ENCODE measurements at regions not wholly inside any gene's neighbourhood (a gene's known extent, or its start where the extent isn't known, plus 50 kb on each side); places are given as distances from the start of the nearest gene placed in this dataset.

DNA sequence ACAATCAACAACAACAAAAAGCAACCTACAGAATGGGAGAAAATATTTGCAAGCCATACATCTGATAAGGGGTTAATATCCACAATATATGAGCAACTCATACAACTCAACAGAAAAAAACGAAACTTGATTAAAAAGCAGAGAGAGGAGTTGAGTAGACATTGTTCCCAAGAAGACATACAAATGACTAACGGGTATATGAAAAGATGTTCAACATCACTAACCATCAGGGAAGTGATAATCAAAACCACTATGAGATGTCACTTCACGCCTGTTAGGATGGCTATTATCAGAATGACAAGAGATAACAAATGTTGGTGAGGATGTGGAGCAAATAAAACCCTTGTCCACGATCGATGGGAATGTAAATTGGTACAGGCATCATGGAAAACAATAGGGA, 145.9 kb downstream of the NRN1 start:
- no peak for DNase-seq
- intact Hi-C loops (cut with DNase I), result no loop called here
- WGBS, 2 donors, result 81 to 90% methylated on average over 5 of the region's 5 CpGs
- Histone ChIP-seq H3K27me3 (no peaks in the 10 kb centered on the region), H3K36me3 (no peaks in the 10 kb centered on the region), H3K27ac (no peak overlapping the region), H3K4me1 (no peaks in the 10 kb centered on the region), H3K9me3 (no peaks in the 10 kb centered on the region), H3K4me3 (no peak overlapping the region)
- TF ChIP-seq POLR2A (IDR thresholded peaks at IDR 0.05) (no peak), EP300 (IDR thresholded peaks at IDR 0.05) (no peak), POLR2AphosphoS5 (IDR thresholded peaks at IDR 0.05) (no peak)
- TF ChIP-seq, protein P1, sequence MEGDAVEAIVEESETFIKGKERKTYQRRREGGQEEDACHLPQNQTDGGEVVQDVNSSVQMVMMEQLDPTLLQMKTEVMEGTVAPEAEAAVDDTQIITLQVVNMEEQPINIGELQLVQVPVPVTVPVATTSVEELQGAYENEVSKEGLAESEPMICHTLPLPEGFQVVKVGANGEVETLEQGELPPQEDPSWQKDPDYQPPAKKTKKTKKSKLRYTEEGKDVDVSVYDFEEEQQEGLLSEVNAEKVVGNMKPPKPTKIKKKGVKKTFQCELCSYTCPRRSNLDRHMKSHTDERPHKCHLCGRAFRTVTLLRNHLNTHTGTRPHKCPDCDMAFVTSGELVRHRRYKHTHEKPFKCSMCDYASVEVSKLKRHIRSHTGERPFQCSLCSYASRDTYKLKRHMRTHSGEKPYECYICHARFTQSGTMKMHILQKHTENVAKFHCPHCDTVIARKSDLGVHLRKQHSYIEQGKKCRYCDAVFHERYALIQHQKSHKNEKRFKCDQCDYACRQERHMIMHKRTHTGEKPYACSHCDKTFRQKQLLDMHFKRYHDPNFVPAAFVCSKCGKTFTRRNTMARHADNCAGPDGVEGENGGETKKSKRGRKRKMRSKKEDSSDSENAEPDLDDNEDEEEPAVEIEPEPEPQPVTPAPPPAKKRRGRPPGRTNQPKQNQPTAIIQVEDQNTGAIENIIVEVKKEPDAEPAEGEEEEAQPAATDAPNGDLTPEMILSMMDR (IDR thresholded peaks at IDR 0.05), result no peak

DNA sequence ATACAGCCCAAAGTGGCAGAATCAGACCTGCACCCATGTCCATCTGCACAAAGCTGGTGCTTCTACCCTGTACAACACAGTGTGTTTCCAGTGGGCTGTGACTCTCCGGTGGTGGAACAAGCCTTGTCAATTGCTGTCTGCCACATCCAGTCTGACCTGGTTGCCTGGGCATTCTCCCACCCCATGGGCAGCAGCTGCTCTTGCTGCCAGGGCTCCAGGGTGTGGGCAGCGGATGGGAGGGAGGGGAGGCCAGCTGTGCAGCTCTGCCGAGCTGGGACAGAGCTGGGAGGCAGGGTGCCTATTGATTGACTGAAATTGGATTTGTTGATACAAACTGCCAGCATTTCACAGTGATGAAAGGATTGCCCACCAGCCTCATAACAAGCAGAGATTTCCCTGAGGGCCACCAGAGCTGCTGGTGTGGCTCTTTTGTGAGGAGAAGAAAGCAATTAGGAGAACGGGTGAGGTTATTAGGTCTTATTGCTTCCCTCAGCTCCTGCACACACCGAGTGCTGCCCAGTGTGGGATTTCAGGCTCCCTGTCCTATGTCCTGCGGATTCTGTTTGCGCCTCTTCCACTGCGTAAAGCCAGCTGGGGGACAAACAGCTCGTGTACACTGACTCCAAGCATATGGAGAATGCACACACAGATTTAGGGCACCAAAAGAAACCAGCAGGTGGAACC, 150.8 kb downstream of the NRN1 start:
- Histone ChIP-seq H3K4me1 (peaks cover 0 to 7% (median 3%) of the 10 kb centered on the region in 4 donors), H3K27me3 (peaks cover 0 to 12% (median 10%) of the 10 kb centered on the region in 3 donors), H3K4me3 (no peak overlapping the region), H3K27ac (no peak overlapping the region), H3K9me3 (no peaks in the 10 kb centered on the region), H3K36me3 (no peaks in the 10 kb centered on the region)
- intact Hi-C loops (cut with DNase I), result no loop called here
- WGBS, 2 donors, result 76 to 77% methylated on average over 9 of the region's 9 CpGs
- no peak for DNase-seq
- TF ChIP-seq EP300 (IDR thresholded peaks at IDR 0.05), result no peak
- TF ChIP-seq POLR2A (IDR thresholded peaks at IDR 0.05), result no peak

DNA sequence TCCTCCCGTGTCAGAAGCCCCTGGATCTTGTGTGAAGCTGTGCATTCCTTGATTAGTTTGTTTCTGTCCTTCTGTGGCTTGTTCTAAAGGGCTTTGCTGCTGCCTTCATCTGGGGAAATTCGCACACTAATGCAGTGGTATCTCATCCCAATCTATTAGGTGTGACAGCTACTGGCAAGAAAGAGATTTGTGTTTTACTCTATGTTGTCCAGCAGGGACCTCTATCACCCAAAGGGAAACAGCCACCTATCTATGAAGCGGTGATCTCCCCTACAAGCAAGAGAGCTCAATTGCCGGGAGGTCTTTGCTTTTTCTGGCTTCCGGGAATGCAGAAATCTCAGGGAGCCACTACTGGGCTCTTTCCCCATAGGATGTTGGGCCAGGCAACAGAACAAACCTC, 151.8 kb downstream of the NRN1 start:
- Histone ChIP-seq H3K9me3 (no peaks in the 10 kb centered on the region), H3K27me3 (peaks cover 0 to 21% (median 12%) of the 10 kb centered on the region in 3 donors), H3K4me3 (no peak overlapping the region), H3K27ac (no peak overlapping the region), H3K36me3 (no peaks in the 10 kb centered on the region), H3K4me1 (peaks cover 0 to 12% (median 4%) of the 10 kb centered on the region in 4 donors)
- no peak for DNase-seq
- TF ChIP-seq POLR2A (IDR thresholded peaks at IDR 0.05) (no peak), POLR2AphosphoS5 (IDR thresholded peaks at IDR 0.05) (no peak), EP300 (IDR thresholded peaks at IDR 0.05) (no peak)
- TF ChIP-seq, protein P1 (IDR thresholded peaks at IDR 0.05), result no peak
- 71 to 83% methylated on average over 5 of the region's 5 CpGs for WGBS, 2 donors
- intact Hi-C loops (cut with DNase I), result no loop called here

DNA sequence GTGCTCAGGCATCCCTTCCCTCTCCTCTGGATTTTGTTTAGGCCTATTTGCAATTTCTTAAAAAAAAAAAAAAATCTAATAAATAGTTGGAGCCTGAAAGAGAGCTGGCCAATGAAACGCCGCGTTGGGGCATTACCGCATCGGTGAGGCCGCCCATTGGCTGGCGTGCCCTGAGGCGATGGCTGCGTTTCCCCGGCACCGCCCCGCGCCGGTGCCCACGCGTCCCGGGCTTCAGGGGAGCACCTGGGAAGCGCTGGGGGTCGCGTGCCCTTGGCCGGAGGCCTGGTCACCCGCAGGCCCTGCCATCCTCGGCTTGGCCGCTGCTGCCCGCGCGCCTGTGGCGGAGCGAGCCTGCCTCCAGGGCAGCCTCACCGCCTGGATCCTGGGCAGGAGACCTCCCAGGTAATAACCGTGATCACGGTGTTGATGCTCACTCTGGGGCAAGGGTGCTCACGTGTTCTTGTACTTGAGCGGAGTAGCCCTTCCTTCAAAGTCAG, 155.4 kb downstream of the NRN1 start:
- no peaks in the 10 kb centered on the region for H3K9me3 ChIP-seq
- DNase-seq, result no peak
- intact Hi-C loops (cut with DNase I), result no loop called here
- H3K4me3 ChIP-seq, result peak overlapping the region in 3 of 4 donors; percentile 22 to 31 (median 30)
- peaks cover 0 to 21% (median 12%) of the 10 kb centered on the region in 3 donors for H3K27me3 ChIP-seq
- TF ChIP-seq EP300 (IDR thresholded peaks at IDR 0.05), result no peak
- 2% methylated on average over 34 of the region's 34 CpGs for WGBS, 2 donors
- peaks cover 0 to 12% (median 4%) of the 10 kb centered on the region in 4 donors for H3K4me1 ChIP-seq
- no peak overlapping the region for H3K27ac ChIP-seq
- no peaks in the 10 kb centered on the region for H3K36me3 ChIP-seq

DNA sequence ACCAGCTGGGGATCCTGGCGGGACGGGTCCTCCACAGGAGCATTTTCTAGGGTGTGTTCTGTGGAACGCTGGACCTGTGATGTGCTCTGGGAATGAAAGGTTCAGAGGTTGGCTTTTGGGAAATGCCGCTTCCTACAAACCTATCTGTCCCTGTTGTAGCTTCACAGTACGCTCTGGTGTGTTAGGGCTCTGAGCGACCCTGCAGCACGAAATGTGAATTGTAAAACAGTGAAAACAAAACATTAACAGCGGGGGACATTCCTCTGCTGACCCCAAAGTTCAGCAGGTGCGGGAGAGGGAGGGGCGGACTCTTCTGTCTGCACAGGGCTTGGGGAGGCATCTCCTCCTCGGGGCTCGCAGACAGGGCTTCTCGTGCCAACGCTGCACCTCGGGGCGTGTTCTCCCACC, 155.9 kb downstream of the NRN1 start:
- TF ChIP-seq POLR2A (IDR thresholded peaks at IDR 0.05), result no peak
- 3 to 6% methylated on average over 16 of the region's 16 CpGs for WGBS, 2 donors
- peak overlapping the region in 3 of 4 donors; percentile 22 to 31 (median 30) for H3K4me3 ChIP-seq
- intact Hi-C loops (cut with DNase I), result no loop called here
- H3K36me3 ChIP-seq, result no peaks in the 10 kb centered on the region
- H3K9me3 ChIP-seq, result no peaks in the 10 kb centered on the region
- no peak for DNase-seq
- no peak overlapping the region for H3K27ac ChIP-seq
- peaks cover 0 to 12% (median 4%) of the 10 kb centered on the region in 4 donors for H3K4me1 ChIP-seq
- H3K27me3 ChIP-seq, result peaks cover 0 to 21% (median 12%) of the 10 kb centered on the region in 3 donors

DNA sequence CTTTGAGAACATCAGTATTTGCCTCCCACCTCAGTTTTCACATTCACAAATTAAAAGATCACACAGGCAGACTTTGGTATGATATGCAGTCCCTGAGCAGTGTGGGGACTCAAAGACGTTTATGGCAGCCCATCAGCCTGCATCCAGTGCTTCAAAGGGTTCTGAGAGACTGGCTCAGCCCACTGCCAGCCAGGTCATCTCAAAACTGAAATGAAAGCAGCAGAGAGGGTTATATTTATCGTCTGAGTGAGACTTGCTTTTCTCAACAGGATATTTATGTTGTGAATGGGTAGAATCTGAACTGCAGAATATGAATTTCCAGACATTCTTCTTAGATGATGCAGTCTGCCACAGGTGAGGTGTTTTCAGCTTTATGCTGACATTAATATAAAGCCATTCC, 159.8 kb downstream of the NRN1 start:
- no peaks in the 10 kb centered on the region for H3K36me3 ChIP-seq

More for the DNA sequence above, 159.8 kb downstream of the NRN1 start:
- Histone ChIP-seq H3K27ac (no peak overlapping the region), H3K9me3 (peaks cover 0 to 4% (median 0%) of the 10 kb centered on the region in 4 donors), H3K4me3 (no peak overlapping the region), H3K27me3 (peaks cover 0 to 18% (median 12%) of the 10 kb centered on the region in 3 donors), H3K4me1 (peaks cover 0 to 12% (median 4%) of the 10 kb centered on the region in 4 donors)
- no peak for DNase-seq
- intact Hi-C loops (cut with DNase I), result no loop called here
- TF ChIP-seq, protein P1 (IDR thresholded peaks at IDR 0.05), result no peak
- no peak for TF ChIP-seq POLR2AphosphoS5 (IDR thresholded peaks at IDR 0.05)
- no peak for TF ChIP-seq POLR2A (IDR thresholded peaks at IDR 0.05)
- TF ChIP-seq EP300 (IDR thresholded peaks at IDR 0.05), result no peak
- 52 to 54% methylated on average over 2 of the region's 2 CpGs for WGBS, 2 donors
